HUDEP-2 (cell line): ENCODE measurements at regions not wholly inside any gene's neighbourhood (a gene's known extent, or its start where the extent isn't known, plus 50 kb on each side); places are given as distances from the start of the nearest gene placed in this dataset.

Source experiments
- DNase-seq, 76 experiments: peaks; one replicate each; lab custom pipeline; 2025; ENCODE audit not compliant: unreplicated experiment in 76 of 76; lab: John Stamatoyannopoulos, UW

GRCh38 chr13:75061909-75062308, 420.1 kb downstream of the TBC1D4 start:
- no peak for DNase-seq

DNA sequence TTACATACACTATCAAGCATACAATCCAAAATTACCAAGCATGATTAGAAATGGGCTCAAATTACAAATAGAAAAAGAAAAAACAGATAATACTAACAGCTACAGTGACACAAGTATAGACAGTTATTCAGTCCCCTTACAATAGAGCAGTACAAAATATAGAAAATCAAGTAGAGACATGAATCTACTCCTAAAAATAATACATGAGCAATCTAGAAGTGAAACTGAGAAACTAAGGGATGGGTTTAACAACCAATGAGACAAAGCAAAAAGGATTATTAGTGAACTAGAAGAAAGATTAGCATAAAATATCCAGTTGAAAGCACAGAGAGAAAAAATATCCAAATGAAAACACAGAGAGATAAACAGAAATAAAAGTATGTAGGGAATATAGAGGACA, 426.7 kb downstream of the TBC1D4 start:
- no peak for DNase-seq

DNA sequence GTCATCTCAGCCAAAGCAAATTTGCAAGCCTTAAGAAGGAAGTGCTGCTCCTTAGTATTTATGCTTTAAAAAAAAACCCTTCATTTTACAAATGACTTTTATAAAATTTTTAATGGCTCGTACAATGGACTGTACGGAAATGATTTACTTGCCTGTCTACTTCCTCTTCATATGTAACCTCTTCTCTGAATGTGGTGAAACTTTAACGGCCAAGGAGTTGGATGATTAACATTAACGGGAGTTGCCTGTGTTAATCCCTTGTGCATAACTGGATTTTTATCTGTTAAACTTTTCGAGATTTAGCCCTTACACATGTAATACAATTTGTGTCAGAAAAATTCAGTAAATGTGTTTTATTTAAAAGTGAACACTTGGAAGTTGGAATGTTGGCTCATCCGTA, 429.4 kb downstream of the TBC1D4 start:
- DNase-seq, result no peak

DNA sequence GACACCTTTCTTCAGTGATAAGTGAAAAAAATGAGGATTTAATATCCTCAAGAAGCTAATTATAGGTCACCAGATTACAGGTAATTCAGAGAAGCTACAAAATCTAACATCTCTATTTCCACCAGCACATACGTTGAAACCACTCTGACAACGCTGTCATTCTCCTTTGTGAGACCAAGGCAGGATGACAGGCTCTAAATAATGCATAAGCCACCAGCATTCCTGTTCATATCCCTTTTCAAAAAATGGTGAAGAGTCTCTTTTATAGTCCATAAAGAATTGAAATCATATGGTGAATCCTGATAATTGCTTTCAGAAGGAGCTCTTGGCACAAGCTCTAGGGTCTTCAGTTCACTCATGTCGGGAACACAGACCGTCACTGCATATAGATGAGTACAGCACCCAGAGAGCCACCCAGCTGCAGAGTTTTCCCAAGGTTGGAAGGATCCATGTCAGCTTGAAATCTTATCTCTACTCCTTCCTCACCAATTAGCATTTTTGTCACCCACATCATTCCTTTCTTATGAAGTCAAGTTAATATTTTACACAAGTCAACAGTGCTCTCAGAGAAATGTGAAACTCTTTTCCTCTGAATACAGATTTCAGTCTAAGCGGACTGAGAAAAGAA, 431.4 kb downstream of the TBC1D4 start:
- DNase-seq, result no peak

- no peak for DNase-seq
Measured at GRCh38 chr13:75049735-75050335, 432.1 kb downstream of the TBC1D4 start.

DNA sequence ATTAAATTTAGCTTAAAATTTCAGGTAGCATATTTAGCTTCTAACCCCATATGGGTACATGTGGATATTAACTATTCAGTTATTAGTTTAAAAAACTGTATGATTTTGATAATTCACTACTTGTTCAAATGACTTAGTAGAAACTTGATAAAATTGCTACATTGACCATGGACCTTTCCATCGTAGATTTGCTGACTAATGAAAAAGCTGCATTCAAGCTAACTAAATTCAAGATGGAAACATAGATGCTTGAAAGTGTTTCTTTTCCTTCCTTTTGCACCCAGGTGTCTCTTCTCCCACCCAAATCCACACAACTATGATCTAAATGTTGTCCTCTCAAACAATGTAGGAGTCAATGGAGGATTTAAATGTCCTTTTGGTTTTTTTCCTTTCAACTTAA, 439.2 kb downstream of the TBC1D4 start:
- DNase-seq, result no peak

DNA sequence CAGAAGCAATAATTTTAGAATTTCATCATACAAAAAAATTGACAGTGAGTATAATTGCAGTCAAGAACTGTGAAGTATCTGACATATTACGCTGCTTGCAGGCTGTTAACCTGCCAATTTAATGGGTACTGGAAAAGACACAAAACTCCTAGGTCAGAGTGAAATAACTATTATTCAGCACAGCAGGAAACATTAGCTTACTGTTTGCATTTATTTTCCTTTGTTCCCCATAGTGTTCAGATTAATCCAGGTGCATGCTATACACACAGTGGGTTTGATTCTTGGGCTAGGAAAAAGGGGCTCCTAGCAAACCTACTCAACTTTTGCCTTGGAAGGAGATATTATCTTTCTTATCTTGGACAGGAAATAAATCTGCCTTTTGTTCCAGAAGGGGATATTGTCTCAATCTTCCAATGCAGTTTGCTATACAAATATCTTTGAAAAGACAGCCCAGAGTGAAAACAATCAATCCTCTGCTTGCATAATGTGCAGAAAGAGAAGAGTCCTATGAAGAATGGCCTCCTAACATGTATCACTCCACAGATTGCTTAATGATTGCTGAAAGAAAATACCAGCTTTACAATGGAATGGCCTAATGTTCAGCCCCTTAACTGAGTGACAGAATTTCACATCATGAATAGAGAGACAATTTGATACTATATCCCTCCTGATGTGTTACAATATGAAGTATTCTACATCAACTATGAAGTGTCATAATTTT, 443.4 kb downstream of the TBC1D4 start:
- DNase-seq, result no peak

GRCh38 chr13:75025956-75026355, 456.0 kb downstream of the TBC1D4 start:
- DNase-seq, result no peak

DNA sequence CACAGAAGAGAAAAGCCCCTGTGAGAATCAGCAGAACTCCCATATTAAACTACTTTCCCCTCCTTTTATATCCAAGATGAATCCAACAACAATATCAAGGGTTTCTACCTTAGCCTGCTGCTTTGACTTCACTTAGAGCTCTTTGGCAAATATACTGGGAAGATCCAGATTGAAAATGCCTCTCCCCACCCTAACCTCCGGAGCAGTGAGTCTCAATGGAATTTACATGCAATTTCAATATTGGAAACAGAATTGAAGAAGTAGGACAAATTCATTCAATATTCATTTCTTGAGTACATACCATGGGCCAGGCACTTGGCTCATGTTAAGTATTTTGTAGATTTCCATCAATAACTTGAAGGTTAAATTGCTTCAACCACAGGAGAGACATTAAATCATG, 457.4 kb downstream of the TBC1D4 start:
- no peak for DNase-seq

GRCh38 chr13:75023609-75024008, 458.4 kb downstream of the TBC1D4 start:
- DNase-seq, result no peak

DNA sequence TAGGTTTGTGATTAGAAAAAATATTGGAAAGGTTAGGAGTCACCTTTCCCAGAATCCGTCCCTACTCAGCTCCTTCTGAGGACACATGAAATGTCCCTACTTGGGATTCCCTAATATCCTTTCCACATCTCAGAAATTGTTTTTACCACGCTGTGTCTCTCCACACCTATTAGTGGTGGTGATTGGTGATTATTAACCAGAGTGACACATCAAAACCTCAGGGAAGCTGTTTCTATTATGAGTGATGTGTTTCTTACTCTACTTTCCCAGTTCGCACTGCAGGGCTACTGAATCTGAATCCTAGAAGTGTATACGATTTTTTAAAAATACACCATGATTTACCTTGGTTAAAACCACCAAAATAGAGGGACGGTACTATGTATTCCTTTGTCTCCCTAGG, 460.8 kb downstream of the TBC1D4 start:
- no peak for DNase-seq

DNA sequence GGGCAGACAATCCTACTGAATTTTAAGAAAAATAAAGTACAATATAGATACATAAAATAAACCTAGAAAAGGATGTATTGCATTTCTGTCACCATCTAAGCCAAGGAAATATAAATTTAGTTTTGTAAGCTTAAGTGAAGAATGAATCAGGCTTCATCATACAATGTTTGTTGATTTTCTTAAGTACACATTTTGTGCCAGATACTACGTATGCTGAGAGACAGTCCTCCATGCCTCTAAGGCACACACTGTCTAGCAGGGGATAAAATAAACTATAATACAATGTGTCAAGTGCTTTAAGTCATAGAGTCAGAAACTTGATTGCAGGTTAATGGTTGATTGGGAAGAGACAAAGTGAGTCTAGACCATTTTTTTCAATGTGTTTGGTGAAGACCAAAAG, 465.7 kb downstream of the TBC1D4 start:
- DNase-seq, result no peak

DNA sequence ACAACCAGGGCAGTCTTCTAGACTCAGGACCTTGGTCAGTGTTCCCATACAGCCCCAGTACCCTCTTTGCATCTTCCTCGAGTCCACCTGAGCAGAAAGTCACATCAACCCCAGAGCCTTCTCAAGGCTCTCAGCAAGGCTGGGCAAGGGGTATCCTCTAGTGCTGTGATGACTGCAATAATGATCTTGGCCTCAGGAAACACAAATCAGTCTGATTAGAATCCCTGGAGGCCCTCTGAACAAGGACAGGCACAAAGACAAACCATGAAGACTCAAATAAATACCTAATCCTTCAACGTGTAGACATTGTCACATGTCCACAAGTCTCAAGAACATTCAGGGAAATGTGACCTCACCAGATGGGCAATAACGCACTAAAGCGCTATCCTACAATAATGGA, 468.2 kb downstream of the TBC1D4 start:
- no peak for DNase-seq

- no peak for DNase-seq
Measured at GRCh38 chr13:75010941-75011340, 471.0 kb downstream of the TBC1D4 start.

DNA sequence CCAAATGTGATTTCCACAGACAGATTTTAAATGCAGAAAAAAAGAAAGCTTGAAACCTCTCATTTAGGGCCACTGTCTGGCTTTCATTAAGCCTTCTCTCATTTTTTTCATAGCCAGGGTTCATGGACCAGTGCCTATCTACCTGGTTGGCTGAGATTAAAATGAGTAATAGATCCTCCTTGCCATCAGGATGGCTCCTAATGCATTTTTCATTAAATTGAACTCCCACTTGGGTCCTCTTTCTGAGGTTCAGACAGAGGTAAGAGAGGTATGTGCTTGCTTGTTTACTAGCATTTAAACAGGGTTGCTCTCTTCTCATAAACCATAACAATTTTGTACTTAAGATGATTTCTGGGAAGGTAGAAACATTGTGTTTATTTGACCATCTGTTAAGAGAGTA, 473.0 kb downstream of the TBC1D4 start:
- no peak for DNase-seq

- no peak for DNase-seq
Measured at GRCh38 chr13:74990992-74991391, 491.0 kb downstream of the TBC1D4 start.

GRCh38 chr13:74987124-74987690, 494.8 kb downstream of the TBC1D4 start:
- no peak for DNase-seq

DNA sequence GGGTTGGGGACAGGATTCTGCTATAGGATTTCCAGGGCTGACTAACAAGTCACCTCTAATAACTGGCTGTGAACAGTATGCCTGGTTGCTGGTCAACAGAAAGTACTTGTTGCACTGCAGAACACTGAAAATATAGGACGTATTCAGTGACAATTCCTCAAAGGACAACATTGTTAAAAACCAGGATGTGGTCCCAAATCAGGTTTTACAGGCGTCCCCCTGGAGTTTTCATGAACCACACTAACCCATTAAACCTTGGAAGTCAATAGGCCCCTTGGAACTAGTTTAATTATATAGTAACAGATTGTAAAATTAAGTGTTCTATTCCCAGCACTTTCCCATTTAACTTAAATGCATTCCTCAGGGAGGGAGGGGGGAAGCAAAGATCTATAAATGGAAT, 495.4 kb downstream of the TBC1D4 start:
- DNase-seq, result no peak

- DNase-seq, result no peak
Measured at GRCh38 chr13:74979703-74980102, 502.3 kb downstream of the TBC1D4 start.

DNA sequence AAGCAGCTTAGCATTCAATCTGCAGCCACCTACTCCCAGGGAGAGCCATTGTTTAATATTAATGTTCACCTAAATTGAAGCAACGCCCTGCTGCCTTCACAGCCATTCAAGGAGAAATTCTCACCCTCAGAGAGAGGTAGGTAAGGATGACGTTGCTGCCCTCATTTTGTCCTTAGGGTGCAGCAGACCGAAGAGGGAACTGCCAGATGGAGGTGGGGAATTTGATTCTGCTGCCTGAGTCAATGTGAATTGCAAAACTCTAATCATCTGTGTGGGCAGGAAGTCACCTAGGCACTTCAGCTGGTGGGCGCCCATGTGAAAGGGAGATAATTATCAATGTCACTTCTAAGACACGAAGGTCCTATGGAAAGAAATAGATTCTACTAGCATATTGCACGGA, 503.4 kb downstream of the TBC1D4 start:
- no peak for DNase-seq

- no peak for DNase-seq
Measured at GRCh38 chr13:74977498-74977897, 504.5 kb downstream of the TBC1D4 start.

DNA sequence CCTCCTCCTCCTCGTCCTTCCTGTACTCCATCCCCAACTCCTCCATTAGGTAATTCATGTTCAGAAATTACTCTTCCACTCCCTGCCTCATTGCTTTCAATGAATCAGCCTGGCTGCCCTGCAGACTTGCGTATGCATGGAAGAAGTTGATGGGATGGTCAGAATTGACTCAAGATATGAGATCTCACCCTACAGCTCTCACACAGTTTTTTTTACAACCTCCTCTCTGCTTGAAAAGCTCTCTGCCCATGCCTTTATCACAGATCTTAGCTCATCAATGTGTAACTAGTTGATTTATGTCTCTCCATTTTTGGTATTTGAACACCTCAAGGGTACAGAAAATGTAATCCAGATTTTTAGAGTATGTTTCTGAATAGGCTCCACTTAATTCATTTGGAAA, 506.9 kb downstream of the TBC1D4 start:
- no peak for DNase-seq
